ENCODE measurements at regions not wholly inside any gene's neighbourhood (a gene's known extent, or its start where the extent isn't known, plus 50 kb on each side); places are given as distances from the start of the nearest gene placed in this dataset.

DNA sequence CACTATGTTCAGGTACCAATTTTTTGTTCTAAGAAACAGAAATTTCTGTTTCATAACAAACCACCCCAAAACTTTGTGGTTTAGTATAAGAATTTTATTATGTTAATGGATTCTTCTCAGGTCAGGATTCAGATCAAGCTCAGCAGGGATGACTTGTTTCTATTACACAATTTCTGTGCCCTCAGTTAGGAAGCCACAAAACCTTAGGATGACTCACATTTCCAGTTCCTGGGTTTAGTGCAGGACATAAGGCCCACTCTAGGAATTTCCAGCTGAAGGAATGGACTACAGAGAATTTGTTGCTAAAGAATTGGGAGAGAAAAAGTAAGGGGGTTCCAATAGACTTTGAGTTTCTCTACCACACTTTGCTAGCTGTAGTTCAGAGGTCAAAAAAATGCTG, 629.3 kb downstream of the ANXA1 start:
- peak; percentile 48 for DNase-seq (ENCODE audit: low spot score)

DNA sequence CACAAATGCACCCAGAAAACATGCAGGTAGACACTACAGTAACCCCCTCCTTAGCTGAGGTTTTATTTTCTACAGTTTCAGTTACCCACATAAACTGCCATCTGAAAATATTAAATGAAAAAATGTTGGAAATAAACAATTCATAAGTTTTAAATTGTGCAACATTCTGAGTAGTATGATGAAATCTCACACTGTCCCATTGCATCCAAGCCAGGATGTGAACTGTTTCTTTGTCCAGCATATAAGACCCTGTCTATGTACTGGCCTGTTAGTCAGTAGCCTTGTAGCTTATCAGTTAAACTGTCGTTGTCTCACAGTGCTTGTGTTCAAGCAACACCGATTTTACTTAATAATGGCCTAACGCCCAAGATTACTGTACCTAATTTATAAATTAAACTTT, 630.5 kb downstream of the ANXA1 start:
- no peak for DNase-seq (ENCODE audit: low spot score)

GRCh38 chr9:73799446-73799845, 647.8 kb downstream of the ANXA1 start:
- no peak for DNase-seq (ENCODE audit: low spot score)

- no peak for DNase-seq (ENCODE audit: low spot score)
Measured at GRCh38 chr9:73805111-73805510, 653.4 kb downstream of the ANXA1 start.

DNA sequence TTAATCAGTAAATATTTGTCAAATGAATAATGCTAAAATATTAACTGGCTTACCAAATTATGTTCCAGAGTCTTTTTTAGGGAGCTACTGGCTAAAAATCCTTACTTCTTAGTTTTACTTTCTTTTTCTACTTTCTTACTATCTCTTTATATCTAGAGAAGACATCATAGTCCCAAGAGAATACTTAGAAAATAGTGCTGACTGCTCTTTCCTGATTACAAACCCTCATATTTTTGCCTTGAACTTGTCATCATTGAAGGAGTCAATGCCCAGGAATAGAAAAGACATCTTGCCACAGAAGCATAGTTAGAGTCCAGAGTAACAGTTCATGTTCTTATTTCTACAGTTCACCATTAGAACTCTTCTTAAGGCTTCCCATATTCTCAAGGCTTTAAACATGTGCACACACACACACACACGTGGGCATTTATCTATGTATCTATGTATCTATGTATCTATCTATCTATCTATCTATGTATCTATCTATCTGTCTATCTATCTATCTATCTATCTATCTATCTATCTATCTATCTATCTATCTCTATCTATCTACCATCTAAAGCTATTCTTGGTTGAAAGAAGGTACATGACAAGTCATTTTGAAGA, 654.3 kb downstream of the ANXA1 start:
- DNase-seq (ENCODE audit: low spot score), result no peak

GRCh38 chr9:73806876-73807275, 655.2 kb downstream of the ANXA1 start:
- DNase-seq (ENCODE audit: low spot score), result no peak

DNA sequence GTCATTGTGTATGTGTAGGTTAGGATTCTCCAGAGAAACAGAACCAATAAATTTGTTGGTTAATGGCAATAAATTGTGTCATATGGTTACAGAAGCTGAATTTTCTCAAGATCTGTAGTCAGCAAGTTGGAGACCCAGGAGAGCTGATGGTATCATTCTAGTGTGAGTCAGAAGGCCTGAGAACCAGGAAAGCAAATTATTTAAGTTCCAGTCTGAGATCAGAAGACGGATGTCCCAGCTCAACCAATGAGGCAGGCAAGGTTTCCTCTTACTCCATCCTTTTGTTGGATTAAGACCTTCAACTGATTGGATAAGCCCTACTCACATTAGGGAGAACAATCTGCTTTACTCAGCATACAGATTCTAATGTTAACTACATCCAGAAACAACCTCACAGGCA, 656.3 kb downstream of the ANXA1 start:
- DNase-seq (ENCODE audit: low spot score), result no peak

DNA sequence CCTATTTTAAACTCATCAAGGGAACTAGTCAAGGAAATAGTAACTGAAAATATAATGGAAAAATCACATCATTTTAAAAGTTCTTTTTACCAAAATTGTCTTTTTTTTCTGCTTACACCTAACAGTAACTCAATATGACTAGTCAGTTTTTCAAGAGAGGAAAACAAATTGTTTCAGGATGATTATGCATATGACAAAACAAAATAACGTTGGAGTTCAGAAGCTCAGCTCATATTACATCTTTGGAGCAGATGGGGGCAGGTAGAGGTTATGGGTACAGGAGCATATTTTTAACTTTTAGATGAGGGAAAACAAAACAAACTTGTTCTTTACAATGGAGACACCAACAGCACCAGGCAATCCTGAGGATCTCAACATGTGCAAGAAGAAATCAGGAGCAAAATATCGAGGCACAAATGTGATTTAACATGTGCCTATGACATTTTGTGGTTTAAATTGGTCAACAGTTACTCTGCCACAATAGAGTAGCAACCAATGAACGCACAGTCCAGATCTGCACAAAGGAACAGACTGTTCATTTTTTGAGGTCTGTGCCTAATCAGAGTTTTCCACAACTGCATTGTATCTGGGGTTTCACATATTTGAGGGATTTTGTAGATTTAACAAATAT, 659.0 kb downstream of the ANXA1 start:
- DNase-seq (ENCODE audit: low spot score), result peak; percentile 4

- DNase-seq (ENCODE audit: low spot score), result no peak
Measured at GRCh38 chr9:73813546-73813945, 661.9 kb downstream of the ANXA1 start.

DNA sequence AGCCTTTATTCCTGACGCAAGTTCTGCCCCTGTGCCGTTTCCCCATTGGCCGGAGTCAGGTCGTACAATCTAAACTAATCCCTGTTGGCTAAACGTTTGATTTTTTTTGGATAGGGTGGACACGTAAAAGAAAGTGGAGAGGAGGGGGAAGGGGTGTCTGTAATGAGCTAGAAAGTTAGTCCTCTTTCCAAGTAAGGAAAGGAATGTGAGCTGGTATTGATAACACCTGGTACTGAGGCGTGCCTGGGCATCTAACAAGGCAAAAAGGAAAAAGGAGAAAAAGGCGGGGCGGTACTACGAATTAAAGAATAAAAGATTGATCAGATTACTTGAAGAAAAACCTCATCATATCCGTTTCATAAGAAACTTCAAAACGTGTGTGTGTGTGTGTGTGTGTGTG, 665.2 kb downstream of the ANXA1 start:
- DNase-seq (ENCODE audit: low spot score), result no peak

DNA sequence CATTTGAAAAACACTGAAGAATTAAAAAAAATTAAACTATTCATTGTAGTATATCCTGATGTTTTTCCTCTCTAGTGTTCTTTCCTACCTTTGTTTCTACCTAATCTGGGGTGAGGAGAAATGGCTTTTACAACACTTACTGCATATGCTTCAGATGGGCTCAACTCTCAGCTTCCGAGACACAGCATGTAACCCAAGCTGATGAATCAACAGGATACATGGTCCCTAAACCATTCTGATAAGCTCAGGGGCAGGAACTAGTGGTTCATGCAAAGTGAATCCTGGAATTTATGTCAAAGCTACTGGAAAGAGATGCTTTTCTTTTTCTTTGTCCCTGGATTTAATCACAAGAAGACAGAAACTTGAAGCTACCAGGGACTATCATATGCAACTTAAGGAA, 672.5 kb upstream of the RORB start:
- no peak for DNase-seq (ENCODE audit: low spot score)

DNA sequence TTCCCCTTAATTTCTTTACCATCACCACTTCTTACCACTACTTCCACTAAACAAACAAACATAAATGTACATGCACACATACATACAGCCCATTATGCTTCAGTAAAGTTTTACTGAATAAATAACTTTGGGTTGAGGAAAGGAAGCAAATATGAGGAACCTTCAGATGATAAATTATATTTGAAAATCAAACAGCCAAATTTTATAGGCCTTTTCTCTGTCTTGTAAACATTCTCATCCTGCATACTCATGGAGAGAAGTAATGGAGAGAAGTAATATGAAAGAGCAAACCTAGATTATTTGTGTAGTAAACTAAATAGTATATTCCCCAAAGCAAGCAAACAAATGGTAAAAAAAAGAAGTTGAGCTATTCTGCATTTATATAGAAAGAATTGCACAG, 658.3 kb upstream of the RORB start:
- no peak for DNase-seq (ENCODE audit: low spot score)

- no peak for DNase-seq (ENCODE audit: low spot score)
Measured at GRCh38 chr9:73839471-73839870, 657.7 kb upstream of the RORB start.

- no peak for DNase-seq (ENCODE audit: low spot score)
Measured at GRCh38 chr9:73841018-73841417, 656.1 kb upstream of the RORB start.

GRCh38 chr9:73844135-73844534, 653.0 kb upstream of the RORB start:
- no peak for DNase-seq (ENCODE audit: low spot score)

GRCh38 chr9:73845539-73845938, 651.6 kb upstream of the RORB start:
- DNase-seq (ENCODE audit: low spot score), result no peak

GRCh38 chr9:73845954-73846690, 651.0 kb upstream of the RORB start:
- DNase-seq (ENCODE audit: low spot score), result no peak

GRCh38 chr9:73847536-73847935, 649.6 kb upstream of the RORB start:
- DNase-seq (ENCODE audit: low spot score), result no peak

- no peak for DNase-seq (ENCODE audit: low spot score)
Measured at GRCh38 chr9:73853549-73853948, 643.6 kb upstream of the RORB start.

- no peak for DNase-seq (ENCODE audit: low spot score)
Measured at GRCh38 chr9:73855206-73855605, 641.9 kb upstream of the RORB start.

- DNase-seq (ENCODE audit: low spot score), result no peak
Measured at GRCh38 chr9:73863924-73864323, 633.2 kb upstream of the RORB start.

DNA sequence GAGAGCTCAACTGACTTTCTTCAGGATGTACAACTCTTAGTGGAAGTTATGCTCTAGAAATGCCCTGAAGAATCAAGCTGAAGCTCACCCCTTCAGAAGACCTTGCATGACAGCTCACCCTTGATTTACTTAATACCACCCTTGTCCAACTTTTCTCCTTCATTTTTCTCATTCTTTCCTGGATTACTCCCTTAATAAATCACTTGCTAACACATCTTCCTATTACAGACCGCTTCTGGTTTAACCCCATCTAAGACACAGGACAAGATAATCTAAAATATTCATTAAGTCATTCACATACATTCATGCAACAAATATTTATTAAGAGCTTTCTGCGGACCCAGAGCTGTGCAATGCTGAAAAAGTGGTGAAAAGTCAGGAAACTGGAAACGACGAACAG, 630.7 kb upstream of the RORB start:
- DNase-seq (ENCODE audit: low spot score), result no peak

DNA sequence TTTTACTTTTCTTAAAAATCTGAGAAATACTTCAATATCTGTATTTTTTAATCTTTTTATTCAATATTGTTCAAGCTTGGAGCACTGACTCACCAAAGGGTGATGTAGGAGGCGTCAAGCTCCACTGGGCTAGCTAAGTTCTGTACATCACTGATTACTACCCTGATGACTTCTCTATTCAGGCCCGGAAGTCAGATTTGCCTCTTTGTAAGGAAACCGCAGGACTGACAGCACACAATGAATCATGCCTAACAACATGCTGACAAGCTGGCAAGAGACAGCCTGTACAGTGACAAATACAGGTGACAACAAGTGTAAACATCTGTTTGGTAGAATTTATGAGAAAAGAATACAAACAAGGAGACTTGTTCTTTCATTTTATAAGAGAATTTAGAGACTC, 627.9 kb upstream of the RORB start:
- DNase-seq (ENCODE audit: low spot score), result peak; percentile 89

GRCh38 chr9:73871636-73872035, 625.5 kb upstream of the RORB start:
- no peak for DNase-seq (ENCODE audit: low spot score)
